Right hindlimb (tissue), 1 donor: ENCODE measurements at regions not wholly inside any gene's neighbourhood (a gene's known extent, or its start where the extent isn't known, plus 50 kb on each side); places are given as distances from the start of the nearest gene placed in this dataset.
"Not testable (repeated sequence)": the region's sequence is repeated elsewhere in the genome, so short reads cannot be mapped to it uniquely, and the experiment has no call there.

Experiments
- DNase-seq: peaks from one replicate; pipeline ENCODE4 v3.0.0-alpha.2; 2018

DNA sequence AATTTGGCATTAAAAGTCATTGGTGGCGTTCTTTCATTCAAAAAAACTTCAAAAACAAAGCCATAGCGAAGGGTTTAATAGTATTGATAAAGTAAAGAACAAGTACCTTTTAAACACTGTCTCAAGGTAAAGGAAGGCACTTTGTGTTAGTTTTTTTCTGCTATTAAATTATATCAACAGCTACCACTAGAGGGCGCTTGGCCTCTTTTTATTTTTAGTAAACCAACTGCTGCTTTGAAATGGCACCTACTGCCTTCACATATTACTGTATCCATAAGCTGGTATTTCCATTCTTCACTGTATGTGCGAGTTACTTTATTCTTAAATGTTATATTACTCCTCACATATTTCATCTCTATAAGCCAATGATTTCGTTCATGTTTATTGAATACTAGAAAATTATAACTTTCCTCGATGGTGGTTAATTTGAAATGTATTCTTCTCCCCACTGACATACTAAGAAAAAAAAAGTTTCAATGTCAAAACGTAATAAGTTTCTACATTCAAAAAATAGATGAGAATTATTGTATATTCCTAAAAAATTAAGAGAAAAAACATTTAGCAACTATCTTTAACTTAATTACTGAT, 125.7 kb upstream of the CXADR start:
- no peak for DNase-seq

DNA sequence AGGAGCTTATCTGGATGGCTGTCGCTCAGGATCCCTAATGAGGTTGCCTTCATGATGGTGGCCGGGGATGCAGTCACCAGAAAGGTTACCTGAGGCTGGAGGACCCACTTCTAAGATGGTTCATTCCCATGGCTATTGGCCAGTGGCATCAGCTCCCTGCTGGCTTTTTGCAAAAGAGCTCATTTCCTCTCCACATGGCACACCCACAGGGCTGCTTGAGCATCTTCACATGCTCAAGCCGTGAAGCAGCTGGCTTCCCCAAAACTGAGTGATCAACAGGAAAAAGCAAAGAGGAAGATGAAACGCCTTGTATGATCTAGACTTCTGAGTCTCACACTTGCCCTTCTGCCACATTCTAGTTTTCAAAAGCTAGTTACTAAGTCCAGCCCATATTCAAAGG, 124.6 kb upstream of the CXADR start:
- no peak for DNase-seq

DNA sequence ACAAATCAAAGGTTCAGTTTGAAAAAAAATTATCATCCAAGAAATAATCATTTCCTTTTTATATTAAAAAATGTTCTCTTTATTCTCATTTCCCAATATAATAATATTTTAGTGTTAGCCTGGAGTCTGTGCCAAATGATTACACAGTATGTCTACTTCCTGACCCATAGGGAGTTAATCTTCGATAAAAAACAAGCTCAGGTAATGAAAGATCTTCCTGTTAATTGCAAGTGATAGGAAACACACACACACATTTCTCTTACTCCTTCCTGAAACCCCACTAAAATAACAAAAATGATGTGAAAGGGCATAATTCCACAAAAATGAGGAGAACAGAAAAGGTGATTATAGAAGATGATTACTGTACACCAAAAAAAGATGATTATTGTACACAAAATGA, 123.5 kb upstream of the CXADR start:
- DNase-seq: no peak

DNA sequence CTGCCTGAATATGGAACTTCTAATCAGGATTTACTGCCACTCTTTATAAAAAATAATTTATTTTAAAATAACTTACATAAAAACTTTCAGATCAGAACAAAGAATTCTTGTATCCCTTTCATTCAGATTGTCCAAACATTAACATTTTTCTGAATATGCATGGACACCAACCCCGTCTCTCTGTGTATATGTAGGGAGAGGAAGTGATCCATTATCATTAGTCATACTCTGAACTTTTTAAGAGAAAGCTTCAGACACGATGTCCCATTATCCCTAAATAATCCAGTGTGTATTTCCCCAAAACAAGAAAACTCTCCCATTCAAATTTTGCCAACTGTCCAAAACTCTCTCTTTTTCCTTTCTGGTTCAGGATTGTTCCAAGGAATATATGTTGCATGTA, 122.3 kb upstream of the CXADR start:
- DNase-seq: no peak

DNA sequence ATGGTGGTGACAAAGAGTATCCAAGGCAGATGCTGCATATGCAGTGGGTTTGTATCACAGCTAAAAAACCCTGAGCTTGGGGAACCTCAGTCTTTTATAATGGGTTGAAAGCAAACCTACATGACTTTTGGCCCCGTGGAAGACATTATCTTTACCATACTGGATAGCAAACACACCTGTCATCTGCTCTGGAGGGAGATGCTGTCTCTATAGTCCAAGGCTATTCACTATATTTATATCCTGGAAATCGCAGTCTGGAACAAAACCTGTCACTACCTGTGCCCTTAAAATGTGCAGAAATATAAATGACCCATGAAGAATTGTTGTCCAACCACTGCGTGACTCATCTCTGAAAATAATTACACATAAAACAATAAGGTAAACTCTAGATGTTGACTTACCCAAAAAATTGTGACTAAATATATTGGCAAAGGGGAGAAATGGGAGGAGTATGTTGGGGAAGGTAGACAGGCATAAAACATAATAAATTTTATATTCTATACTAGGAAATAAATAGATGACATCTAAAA, 121.0 kb upstream of the CXADR start:
- DNase-seq: no peak

DNA sequence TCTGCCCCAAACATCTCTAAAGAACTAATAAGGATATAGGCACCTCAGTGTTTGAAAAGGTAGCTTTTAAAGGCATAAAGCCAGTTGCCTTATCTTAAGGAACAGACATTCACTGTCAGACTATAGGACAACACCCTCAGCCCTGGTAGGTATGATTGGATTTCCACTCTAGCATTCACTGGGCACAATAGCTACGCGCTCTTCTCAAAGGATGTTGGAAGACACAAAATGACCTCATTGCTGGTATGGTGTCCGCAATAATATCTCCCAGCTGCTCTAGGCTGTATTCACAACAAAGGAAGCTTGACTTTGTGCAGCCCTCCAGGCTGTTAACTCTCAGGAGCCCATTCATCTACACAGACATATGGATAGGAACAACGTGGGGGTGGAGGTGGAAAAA, 119.4 kb upstream of the CXADR start:
- DNase-seq: no peak

DNA sequence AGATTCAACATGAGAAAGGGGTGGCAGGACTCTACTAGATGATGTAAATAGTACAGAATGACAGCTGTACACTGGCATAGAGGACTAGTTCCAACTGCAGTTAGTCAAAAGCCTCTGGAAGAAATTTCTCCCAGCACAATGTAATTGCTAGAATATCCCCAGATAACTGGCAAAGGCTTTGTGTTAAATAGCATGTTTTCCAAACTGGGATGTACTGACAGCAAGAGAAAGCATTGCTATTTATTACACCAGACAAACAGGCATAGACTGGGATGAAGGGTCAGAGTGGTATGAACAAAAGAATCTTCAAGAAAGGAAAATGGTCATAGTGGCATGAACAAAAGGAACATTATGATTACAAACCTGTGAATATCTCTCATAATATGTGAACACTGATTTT, 115.9 kb upstream of the CXADR start:
- DNase-seq: no peak

DNA sequence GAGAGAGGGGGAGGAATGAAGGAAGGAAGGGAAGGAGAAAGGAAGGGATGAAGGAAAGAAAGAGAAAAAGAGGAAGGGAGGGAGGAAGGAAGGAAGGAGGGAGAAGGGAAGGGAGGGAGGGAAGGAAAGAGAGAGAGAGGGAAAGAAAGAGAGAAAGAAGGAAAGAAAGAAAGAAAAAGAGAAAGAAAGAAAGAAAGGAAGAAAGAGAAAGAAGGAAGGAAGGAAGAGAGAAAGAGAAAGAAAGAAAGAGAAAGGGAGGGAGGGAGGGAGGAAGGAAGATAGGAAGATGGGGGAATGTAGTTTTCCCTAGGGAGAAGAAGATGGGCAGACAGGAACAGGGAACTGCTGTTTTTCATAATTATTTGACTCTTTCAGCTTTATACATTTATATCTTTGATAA, 115.1 kb upstream of the CXADR start:
- DNase-seq: no peak

DNA sequence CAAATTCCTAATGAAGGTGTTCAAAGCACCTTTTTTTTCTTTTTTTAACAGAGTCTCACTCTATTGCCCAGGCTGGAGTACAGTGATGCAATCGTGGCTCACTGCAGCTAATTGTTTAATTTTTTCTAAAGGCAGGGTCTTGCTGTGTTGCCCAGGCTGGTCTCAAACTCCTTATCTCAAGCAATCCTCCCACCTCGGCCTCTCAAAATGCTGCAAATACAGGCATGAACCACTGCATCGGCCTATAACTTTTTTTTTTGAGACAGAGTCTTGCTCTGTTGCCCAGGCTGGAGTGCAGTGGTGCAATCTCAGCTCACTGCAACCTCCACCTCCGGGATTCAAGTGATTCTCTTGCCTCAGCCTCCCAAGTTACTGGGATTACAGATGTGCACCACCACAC, 113.9 kb upstream of the CXADR start:
- not testable (repeated sequence) for DNase-seq

DNA sequence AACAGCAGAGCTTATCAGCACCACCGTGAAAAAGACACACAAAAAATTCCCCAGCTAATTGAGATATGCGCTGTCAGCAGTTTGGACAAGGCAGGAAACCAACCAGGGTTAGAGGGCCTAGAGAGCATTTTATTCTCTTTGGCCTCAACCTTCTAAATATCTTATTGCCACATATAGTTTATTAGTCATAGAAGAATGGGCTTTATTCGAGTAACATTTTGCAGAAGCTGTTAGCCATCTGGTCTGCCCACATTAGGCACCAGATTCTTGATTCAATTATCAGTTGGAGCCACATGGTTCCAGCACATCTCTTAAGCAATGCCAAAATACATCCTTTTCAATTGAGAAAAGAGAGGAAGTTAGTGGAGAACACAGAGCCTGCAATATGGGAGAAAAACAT, 109.9 kb upstream of the CXADR start:
- no peak for DNase-seq

DNA sequence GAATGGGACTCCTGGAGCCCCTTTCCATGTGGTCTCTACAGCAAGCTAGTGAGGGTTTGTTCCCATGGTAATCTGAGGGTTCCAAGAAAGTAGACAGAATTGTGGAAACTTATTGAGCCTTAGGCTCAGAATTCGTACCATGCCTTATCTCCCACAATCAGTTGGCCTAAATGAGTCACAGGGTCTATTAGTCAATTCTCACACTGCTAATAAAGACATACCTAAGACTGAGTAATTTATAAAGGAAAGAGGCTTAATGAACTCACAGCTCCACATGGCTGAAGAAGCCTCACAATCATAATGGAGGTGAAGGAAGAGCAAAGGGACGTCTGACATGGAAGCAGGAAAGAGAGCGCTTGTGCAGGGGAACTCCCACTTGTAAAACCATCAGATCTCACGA, 106.6 kb upstream of the CXADR start:
- DNase-seq: no peak

DNA sequence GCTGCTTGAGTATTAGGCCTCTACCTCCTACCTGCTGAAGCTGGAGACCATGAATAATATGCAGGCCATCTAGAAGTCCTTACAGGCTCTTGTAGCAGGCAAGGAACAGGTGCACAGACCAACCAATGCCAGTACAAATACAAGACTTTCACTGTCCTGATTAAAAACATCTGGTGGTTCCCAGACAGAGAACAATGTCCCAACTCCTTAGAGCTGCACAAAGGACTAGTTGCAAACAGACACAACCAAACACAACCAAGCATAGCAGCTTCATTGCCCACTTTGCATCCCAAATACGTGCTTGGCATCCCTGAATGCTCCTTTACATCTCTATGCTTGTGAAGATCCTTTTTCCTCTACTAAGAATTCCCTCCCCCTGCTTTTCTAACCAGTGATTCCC, 98.1 kb upstream of the CXADR start:
- DNase-seq: no peak

DNA sequence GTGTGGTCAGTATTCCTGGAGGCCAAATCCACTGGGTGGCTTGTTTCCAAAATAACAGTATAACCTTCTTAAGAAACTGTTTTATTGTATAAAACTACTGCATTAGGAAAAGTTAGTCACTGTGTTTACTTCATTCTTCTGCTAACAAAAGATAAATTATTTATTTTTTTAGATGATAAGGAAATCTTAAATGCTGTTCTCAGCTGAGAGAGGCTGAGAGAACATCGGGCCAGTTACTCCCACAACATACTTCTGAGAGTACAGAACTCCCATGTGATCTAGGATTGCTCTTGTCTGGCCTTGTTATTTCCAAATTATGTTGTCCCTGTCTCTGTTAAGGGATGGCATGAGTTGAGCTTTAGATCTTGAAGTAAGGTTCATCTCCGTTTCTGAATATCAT, 96.7 kb upstream of the CXADR start:
- DNase-seq: no peak

DNA sequence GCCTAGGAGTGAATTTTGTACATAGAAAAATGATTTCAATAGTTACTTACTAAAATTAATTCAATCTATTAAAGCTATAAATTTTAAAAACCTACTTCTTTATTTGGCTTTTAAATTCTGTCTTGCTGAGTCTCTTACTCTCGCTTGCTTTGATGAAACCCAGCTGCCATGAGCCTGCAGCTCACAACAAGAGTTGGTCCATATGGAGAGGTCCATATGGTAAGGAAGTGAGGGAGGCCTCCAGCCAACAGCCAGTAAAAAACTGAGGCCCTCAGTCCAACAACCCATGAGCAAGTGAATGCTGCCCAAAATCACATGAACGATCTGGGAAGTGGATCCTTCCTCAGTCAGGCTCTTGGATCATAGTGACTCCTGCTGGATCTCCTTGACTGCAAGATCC, 89.9 kb upstream of the CXADR start:
- DNase-seq: no peak

DNA sequence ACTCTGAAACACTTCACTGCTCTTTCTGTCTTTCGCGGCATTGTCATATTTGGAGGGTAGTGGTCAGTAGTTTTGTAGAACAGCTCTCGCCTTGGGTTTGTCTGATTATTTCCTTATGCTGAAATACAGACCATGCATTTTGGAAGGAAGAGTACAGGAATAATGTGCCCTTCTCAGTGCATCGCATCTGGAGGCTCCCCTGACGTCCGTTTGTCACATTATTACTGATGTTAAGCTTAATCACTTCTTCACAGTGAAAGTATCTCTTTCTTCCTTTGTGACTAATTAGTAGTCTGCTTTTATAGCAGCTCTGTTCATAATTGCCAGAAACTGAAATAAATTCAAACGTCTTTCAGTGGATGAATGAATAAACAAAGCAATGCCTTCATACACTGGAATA, 85.7 kb upstream of the CXADR start:
- no peak for DNase-seq

DNA sequence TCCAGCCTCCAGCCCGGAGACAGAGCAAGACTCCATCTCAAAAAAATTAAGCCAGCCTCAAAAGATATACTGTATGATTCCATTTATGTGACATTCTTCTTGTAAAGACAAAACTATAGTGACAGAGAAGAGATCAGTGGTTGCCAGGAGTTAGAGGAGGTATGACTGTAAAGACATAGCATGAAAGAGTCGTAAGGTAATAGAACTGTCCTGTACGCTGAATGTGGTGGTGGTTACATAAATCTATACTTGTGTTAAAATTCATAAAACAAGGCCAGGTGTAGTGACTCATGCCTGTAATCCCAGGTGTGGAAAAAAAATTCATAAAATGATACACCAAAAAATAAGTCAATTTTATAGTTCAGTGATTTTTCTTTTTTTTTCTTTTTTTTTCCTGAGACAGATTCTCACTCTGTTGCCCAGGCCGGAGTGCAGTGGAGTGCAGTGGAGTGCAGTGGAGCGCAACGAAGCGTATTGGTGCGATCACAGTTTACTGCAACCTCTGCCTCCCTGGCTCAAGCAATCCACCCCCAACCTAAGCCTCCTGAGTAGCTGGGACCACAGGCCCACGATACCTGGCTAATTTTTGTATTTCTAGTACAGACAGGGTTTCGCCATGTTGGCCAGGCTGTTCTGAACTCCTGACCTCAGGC, 84.9 kb upstream of the CXADR start:
- no peak for DNase-seq

DNA sequence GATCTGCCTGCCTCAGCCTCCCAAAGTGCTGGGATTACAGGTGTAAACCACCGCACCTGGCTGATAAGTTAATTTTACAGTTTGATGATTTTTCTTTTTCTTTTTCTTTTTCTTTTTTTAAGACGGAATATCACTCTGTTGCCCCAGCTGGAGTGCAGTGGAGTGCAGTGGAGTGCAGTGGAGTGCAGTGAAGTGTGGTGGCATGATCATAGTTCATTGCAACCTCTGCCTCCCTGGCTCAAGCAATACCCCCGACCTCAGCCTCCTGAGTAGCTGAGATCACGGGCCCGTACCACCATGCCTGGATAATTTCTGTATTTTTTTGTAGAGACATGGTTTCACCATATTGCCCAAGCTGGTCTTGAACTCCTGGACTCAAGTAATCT, 84.4 kb upstream of the CXADR start:
- no peak for DNase-seq

DNA sequence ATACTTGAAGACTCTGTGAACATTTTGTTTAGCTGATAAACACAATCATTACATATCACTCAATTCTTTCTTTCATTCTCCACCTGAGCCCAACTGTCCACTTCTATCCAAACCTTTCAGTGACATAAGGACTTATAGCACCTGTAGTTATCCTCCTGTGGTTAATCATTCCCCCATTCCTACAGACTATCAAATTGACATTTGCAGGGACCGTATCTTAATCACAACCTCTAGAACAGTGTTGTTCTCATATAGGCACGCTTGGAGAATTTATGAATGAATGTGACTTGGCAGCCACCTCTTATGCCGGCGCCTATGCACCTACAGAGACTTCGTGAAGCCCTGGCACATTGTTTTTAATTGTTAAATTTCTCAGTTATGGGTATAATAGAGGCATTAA, 83.9 kb upstream of the CXADR start:
- DNase-seq: no peak

DNA sequence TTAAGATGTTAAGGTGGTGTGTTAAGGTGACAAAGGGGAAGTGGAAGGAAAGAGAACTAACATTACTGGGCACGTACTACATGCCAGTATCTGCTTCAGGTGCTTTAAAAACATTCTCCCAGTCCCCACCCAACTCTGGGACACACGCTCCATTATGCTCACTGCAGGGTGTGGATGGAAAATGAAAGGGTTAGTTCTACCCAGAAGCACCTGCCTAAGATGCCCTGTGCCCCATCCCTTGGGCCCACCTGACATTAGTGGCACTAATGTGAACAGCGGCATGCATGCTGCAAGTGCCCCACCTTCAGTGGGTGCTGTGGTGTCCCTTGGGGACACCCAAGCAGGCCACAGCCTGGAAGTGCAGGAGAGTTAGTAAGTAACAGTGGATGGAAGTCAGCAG, 82.9 kb upstream of the CXADR start:
- DNase-seq: no peak

DNA sequence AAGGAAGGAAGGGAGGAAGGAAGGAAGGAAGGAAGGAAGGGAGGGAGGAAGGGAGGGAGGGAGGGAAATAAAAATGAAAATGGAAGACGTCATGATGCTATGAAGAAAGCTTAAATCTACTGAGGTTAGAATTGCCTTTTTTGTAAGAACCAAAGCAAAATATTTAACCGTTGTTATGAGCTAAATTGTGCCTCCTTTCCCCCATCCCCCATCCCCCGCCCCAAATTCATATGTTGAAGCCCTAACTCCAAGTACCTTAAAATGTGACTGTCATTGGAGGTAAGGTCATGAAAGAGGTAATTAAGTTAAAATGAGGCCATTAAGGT, 80.1 kb upstream of the CXADR start:
- no peak for DNase-seq

DNA sequence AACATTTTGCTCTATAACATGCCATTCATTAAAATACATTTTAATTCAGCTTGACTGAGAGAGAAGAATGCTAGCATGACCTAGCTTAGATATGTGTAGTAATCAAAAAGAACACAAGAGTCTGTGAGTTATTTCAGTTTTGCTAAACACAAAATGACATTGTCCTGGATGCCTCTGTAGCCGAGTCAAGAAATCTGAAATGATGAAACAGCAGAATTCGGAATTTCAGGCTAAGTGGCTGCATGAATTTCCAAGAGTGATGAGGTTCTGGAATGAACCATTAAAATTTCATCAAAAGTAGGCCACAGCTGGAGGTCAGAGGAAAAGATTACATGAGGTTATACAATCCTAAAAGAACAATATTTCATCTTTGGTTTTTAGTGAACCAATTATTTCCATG, 79.1 kb upstream of the CXADR start:
- no peak for DNase-seq

DNA sequence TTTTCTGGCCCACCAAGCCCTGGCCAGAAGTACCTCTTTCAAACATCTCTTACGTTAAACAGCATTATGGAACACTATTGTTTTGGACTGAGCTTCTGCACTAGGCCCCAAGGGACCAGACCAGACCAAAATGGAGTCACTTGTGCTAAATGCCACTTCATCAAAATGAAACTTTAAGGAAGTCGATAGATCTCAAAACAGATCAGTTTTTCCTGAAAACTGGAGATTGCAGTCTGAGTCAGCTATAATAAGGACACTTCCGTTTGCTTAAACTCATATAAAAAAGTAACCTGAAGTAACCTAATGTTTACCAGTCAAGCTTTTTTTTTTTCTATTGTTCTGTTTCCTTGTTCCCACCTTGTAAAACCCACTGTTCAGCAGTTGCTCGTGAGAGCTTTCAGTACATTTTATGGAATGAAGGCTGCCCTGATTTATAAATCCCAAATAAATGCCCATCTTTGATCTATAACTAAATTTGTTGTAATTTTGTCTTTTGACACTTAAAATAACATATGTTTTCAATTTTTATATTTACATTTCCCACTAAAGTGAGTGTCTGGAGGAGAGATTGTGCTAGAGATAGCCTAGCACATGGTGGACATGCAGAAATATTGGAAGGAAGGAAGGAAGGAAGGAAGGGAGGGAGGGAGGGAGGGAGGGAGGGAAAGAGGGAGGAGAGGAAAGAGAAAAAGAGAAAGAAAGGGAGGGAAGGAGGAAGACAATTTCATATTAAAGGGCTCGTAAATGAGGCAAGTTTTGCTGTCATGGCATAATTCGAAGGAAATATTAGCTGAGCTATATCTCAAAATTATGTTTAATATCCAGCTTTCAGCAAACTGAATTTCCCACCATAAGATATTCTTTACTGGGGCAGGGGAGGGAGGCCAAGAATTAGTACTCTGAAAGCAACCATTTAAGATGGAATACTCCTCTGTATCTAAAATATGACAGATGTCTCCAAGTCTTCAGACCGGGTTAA, 77.0 kb upstream of the CXADR start:
- no peak for DNase-seq

DNA sequence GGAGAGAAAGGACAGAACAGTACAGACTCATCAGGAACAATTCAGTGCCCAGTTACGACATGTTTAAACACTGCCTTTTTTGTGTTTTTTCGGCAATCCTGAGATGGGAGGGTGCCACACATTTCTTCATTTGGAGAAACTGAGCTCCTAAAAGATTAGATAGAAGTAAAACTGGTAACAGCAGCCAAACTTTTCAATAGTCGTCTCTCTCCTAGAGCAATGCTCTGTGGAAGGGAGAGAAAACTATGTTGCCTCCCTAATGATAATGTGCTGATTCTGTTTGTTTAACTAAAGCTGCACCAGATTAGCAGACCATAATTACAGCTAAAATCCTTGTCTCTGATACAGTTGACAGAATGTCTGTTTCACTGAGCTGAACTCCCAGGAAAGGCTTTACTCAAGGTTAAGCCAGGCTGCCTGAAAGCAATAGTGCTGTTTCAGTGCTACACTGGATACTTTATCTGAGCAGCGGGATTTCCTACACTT, 76.2 kb upstream of the CXADR start:
- DNase-seq: no peak

DNA sequence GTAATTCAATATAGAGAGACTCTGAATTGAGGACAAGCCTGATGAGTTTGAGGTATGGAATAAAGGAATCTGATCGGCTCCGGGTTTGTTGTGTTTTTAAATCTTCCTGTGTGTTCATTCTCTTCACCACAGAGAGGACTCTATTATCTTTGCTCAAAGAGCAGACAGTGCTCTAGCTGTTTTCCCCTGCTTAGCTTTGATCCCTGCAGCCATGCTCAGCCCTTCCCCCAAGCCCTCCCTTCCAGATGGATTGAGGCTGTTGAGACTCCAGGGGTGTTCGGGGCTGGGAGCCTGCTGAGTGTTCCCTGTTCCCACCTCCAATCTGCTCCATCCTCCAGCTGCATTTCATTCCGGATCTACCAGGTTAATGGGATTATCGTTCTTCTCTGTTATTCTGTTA, 74.2 kb upstream of the CXADR start:
- DNase-seq: no peak
